HCT116 (cell line): ENCODE measurements at regions not wholly inside any gene's neighbourhood (a gene's known extent, or its start where the extent isn't known, plus 50 kb on each side); places are given as distances from the start of the nearest gene placed in this dataset.

Source experiments
- ATAC-seq: fragments of 200-7000 bp; cut with Tn5 transposase; 2 replicates; pipeline ENCODE4 v1.9.1; 2020; ENCODE audit warnings: mild to moderate bottlenecking, moderate library complexity
- BruUV-seq: library from RNA; stranded (reverse); fragments of 400-500 nt; replicated peaks from 2 replicates; lab custom pipeline; 2021; lab: Mats Ljungman, UMichigan
- CTCF ChIA-PET: fragments of 300-600 bp; sonication (Branson Sonifier 250); formaldehyde crosslinking; loops from one replicate; lab custom pipeline; 2021; ENCODE audit warnings: antibody characterized with exemption; lab: Charles Lee
- POLR2A ChIA-PET: fragments of 300-600, 350-600 bp; sonication (Branson Sonifier 250); formaldehyde crosslinking; loops from one replicate; lab custom pipeline; 2021; ENCODE audit warnings: antibody characterized with exemption; lab: Charles Lee
- RAD21 ChIA-PET, 2 experiments: fragments of 300-600 bp; sonication (Branson Sonifier 250); formaldehyde crosslinking; loops; one replicate each; lab custom pipeline; 2023; ENCODE audit warnings: low total read pairs in 2 of 2; ENCODE audit not compliant: uncharacterized antibody in 2 of 2, unreplicated experiment in 2 of 2, low non-redundant PET in 1 of 2; lab: Charles Lee
- DNase-seq: peaks from one replicate; pipeline ENCODE4 v3.0.0-alpha.2; 2010; ENCODE audit warnings: low read depth, low spot score
- H2AFZ ChIP-seq: fragments of 200-600 bp; shearing (Covaris generic), sonication (generic); 2 replicates; pipeline ENCODE4 v1.6.1; 2017; ENCODE audit warnings: low read depth, mixed run types, mixed read lengths, antibody characterized with exemption, low read length; ENCODE audit not compliant: poor library complexity, severe bottlenecking
- H3K27ac ChIP-seq: 2 replicates; pipeline ENCODE4 v1.5.1; 2012; ENCODE audit warnings: low read depth, low read length
- H3K27me3 ChIP-seq: fragments of 200-600 bp; sonication (generic); 2 replicates; pipeline ENCODE4 v1.6.1; 2016; ENCODE audit warnings: mixed run types, low read length, mixed read lengths; ENCODE audit not compliant: insufficient read depth
- H3K36me3 ChIP-seq, 2 experiments: fragments of 200-500 bp in 1 of 2; fragments of 200-600 bp in 1 of 2; sonication (Bioruptor generic) in 1 of 2; sonication (generic) in 1 of 2; 2 replicates each; pipeline versions ENCODE4 v1.5.1 to v1.6.1; 2014 to 2016; ENCODE audit warnings: low read length in 2 of 2, inconsistent platforms in 1 of 2, mixed read lengths in 1 of 2, mixed run types in 1 of 2; ENCODE audit not compliant: insufficient read depth in 2 of 2, control insufficient read depth in 1 of 2
- H3K4me1 ChIP-seq, 2 experiments: fragments of 200-600 bp in 1 of 2; sonication (generic) in 1 of 2; 2 replicates each; pipeline versions ENCODE4 v1.5.1 to v1.6.1; 2012 to 2017; ENCODE audit warnings: low read length in 2 of 2, inconsistent platforms in 1 of 2, mild to moderate bottlenecking in 1 of 2, mixed read lengths in 1 of 2, mixed run types in 1 of 2, moderate library complexity in 1 of 2; ENCODE audit not compliant: insufficient read depth in 2 of 2, control insufficient read depth in 1 of 2
- H3K4me2 ChIP-seq: fragments of 200-600 bp; sonication (generic); 2 replicates; pipeline ENCODE4 v1.6.1; 2017; ENCODE audit warnings: mixed run types, low read length, mixed read lengths
- H3K4me3 ChIP-seq, 2 experiments: fragments of 200-600 bp in 1 of 2; sonication (generic) in 1 of 2; replicated peaks in 1 of 2; 2 replicates each; pipeline ENCODE4 v1.5.1; 2011 to 2016; ENCODE audit warnings: low read length in 2 of 2, control low read depth in 1 of 2, low read depth in 1 of 2, mild to moderate bottlenecking in 1 of 2, mixed read lengths in 1 of 2, mixed run types in 1 of 2
- H3K79me2 ChIP-seq: fragments of 200-600 bp; sonication (generic); 2 replicates; pipeline ENCODE4 v1.6.1; 2017; ENCODE audit warnings: mild to moderate bottlenecking, mixed run types, low read length, moderate library complexity, mixed read lengths; ENCODE audit not compliant: insufficient read depth
- H3K9ac ChIP-seq: fragments of 200-600 bp; sonication (generic); 2 replicates; pipeline ENCODE4 v1.6.1; 2016; ENCODE audit warnings: low read length, mixed read lengths
- H3K9me2 ChIP-seq: fragments of 200-600 bp; sonication (generic), shearing (Covaris generic); 2 replicates; pipeline ENCODE4 v1.6.1; 2017; ENCODE audit warnings: mixed run types, mild to moderate bottlenecking, moderate library complexity; ENCODE audit not compliant: insufficient read depth
- H3K9me3 ChIP-seq, 2 experiments: fragments of 200-500 bp in 1 of 2; fragments of 200-600 bp in 1 of 2; sonication (Bioruptor generic) in 1 of 2; sonication (generic) in 1 of 2; 2 replicates each; pipeline ENCODE4 v1.6.1; 2014 to 2017; ENCODE audit warnings: low read length in 2 of 2, mixed read lengths in 2 of 2, inconsistent platforms in 1 of 2, low read depth in 1 of 2, mild to moderate bottlenecking in 1 of 2, mixed run types in 1 of 2, moderate library complexity in 1 of 2; ENCODE audit not compliant: control insufficient read depth in 1 of 2, insufficient read depth in 1 of 2
- H4K20me1 ChIP-seq: fragments of 200-600 bp; sonication (generic), shearing (Covaris generic); 2 replicates; pipeline ENCODE4 v1.6.1; 2017; ENCODE audit warnings: mixed run types, mild to moderate bottlenecking, moderate library complexity; ENCODE audit not compliant: insufficient read depth
- CEBPB ChIP-seq: IDR thresholded peaks from 2 replicates; pipeline ENCODE4 v1.6.1; 2012; ENCODE audit warnings: low read depth
- CTCF ChIP-seq, 3 experiments: fragments of 200-600 bp in 1 of 3; sonication (generic) in 1 of 3; IDR thresholded peaks in 2 of 3; conservative IDR thresholded peaks in 1 of 3; 2 replicates each; pipeline ENCODE4 v1.5.1; 2012 to 2017; ENCODE audit warnings: low read depth in 2 of 3, low read length in 2 of 3, antibody characterized with exemption in 1 of 3, borderline replicate concordance in 1 of 3, control low read depth in 1 of 3, mild to moderate bottlenecking in 1 of 3, mixed read lengths in 1 of 3, mixed run types in 1 of 3, moderate library complexity in 1 of 3; ENCODE audit not compliant: insufficient read depth in 1 of 3
- EGR1 ChIP-seq: IDR thresholded peaks from 2 replicates; pipeline ENCODE4 v1.6.1; 2012; ENCODE audit warnings: low read depth
- FOSL1 ChIP-seq: IDR thresholded peaks from 2 replicates; pipeline ENCODE4 v1.6.1; 2012; ENCODE audit warnings: low read depth
- MAX ChIP-seq: IDR thresholded peaks from 2 replicates; pipeline ENCODE4 v1.6.1; 2012
- POLR2AphosphoS5 ChIP-seq: IDR thresholded peaks from 2 replicates; pipeline ENCODE4 v1.6.1; 2011; ENCODE audit warnings: mild to moderate bottlenecking, low read depth, low read length, moderate library complexity
- REST ChIP-seq: IDR thresholded peaks from 2 replicates; pipeline ENCODE4 v1.6.1; 2012; ENCODE audit warnings: low read depth
- SIN3A ChIP-seq: IDR thresholded peaks from 2 replicates; pipeline ENCODE4 v1.6.1; 2012; ENCODE audit warnings: low read depth
- SP1 ChIP-seq: IDR thresholded peaks from 2 replicates; pipeline ENCODE4 v1.6.1; 2012; ENCODE audit warnings: low read depth
- ZBTB33 ChIP-seq: IDR thresholded peaks from 2 replicates; pipeline ENCODE4 v1.6.1; 2011; ENCODE audit warnings: mild to moderate bottlenecking, low read length, moderate library complexity; ENCODE audit not compliant: insufficient replicate concordance; ENCODE audit errors: extremely low read depth
- ZNF274 ChIP-seq: fragments of 200-500 bp; sonication (Bioruptor generic); IDR thresholded peaks from 2 replicates; pipeline ENCODE4 v1.6.1; 2014; ENCODE audit warnings: mild to moderate bottlenecking, low read depth, low read length, inconsistent platforms
- intact Hi-C: fragments of 100-400 bp; cut with micrococcal nuclease; formaldehyde crosslinking; loops from 2 replicates; pipeline ENCODE4 v1.10.0; 2022

- no peaks in the 10 kb centered on the region for H3K9me3 ChIP-seq
- H3K9ac ChIP-seq: no peak overlapping the region
- TF ChIP-seq CEBPB (no peak), MAX (no peak), CTCF (IDR thresholded peaks at IDR 0.05 in 2 of 3, conservative IDR thresholded peaks at IDR 0.05 in 1 of 3; ENCODE audit: borderline replicate concordance in 1 of 3, insufficient read depth in 1 of 3, low read depth in 2 of 3, low read length in 2 of 3) (no peak), EGR1 (no peak), SIN3A (no peak), REST (no peak), POLR2AphosphoS5 (no peak), FOSL1 (no peak), ZNF274 (no peak), SP1 (no peak), ZBTB33 (no peak)
- TF ChIP-seq, all 23 proteins: peak for 0
- BruUV-seq: no TSS peak
- intact Hi-C loops: no loop called here
- ChIA-PET CTCF (no interaction called here), RAD21 (no interaction called here), POLR2A (no interaction called here)
- no peak overlapping the region for H3K4me3 ChIP-seq
- H3K27ac ChIP-seq: no peak overlapping the region
- H3K9me2 ChIP-seq: no peaks in the 10 kb centered on the region
- H4K20me1 ChIP-seq: no peaks in the 10 kb centered on the region
- DNase-seq (no peak), ATAC-seq (no peak)
- H2AFZ ChIP-seq: no peak overlapping the region
- no peaks in the 10 kb centered on the region for H3K79me2 ChIP-seq
- H3K36me3 ChIP-seq: no peaks in the 10 kb centered on the region
- H3K27me3 ChIP-seq: peaks cover 4% of the 10 kb centered on the region; the same call in 1 of the 2 replicates
- no peak overlapping the region for H3K4me2 ChIP-seq
- H3K4me1 ChIP-seq: no peaks in the 10 kb centered on the region
Measured at GRCh38 chr3:69659180-69659910, 79.9 kb upstream of the MITF start.
